Activated CD4-positive, alpha-beta T cell treated with anti-CD3 and anti-CD28 coated beads, Interleukin-2, amount 50 U/mL, for 24 hours (primary cell): ENCODE measurements at regions not wholly inside any gene's neighbourhood (a gene's known extent, or its start where the extent isn't known, plus 50 kb on each side); places are given as distances from the start of the nearest gene placed in this dataset.

Experiments used
- DNase-seq, 2 donors: peaks; one replicate each; pipeline ENCODE4 v3.0.0-alpha.2; 2020; ENCODE audit warnings: low read depth in 1 of 2, low spot score in 1 of 2

- DNase-seq = no peak
Observed at GRCh38 chr10:78901694-78902093, 167.1 kb upstream of the ZMIZ1 start.

- DNase-seq = no peak
Observed at GRCh38 chr10:78902815-78903214, 166.0 kb upstream of the ZMIZ1 start.

- DNase-seq = no peak
Observed at GRCh38 chr10:78903341-78903940, 165.3 kb upstream of the ZMIZ1 start.

- no peak for DNase-seq
Observed at GRCh38 chr10:78904196-78904595, 164.6 kb upstream of the ZMIZ1 start.

GRCh38 chr10:78905015-78905956 lies 163.5 kb upstream of the ZMIZ1 start:
- DNase-seq = no peak

GRCh38 chr10:78905957-78906308 lies 162.8 kb upstream of the ZMIZ1 start:
- no peak for DNase-seq

- DNase-seq = no peak
Observed at GRCh38 chr10:78906734-78907390, 161.9 kb upstream of the ZMIZ1 start.

- no peak for DNase-seq
Observed at GRCh38 chr10:78907551-78908211, 161.1 kb upstream of the ZMIZ1 start.

GRCh38 chr10:78909221-78909620 lies 159.5 kb upstream of the ZMIZ1 start:
- DNase-seq = no peak

- DNase-seq = no peak
Observed at GRCh38 chr10:78910021-78910420, 158.7 kb upstream of the ZMIZ1 start.

GRCh38 chr10:78910476-78910875 lies 158.3 kb upstream of the ZMIZ1 start:
- DNase-seq = no peak

- no peak for DNase-seq
Observed at GRCh38 chr10:78910886-78911285, 157.9 kb upstream of the ZMIZ1 start.

GRCh38 chr10:78911533-78912340 lies 157.0 kb upstream of the ZMIZ1 start:
- no peak for DNase-seq

- DNase-seq = no peak
Observed at GRCh38 chr10:78912361-78913218, 156.2 kb upstream of the ZMIZ1 start.

GRCh38 chr10:78913219-78914059 lies 155.3 kb upstream of the ZMIZ1 start:
- DNase-seq = no peak

GRCh38 chr10:78914060-78914378 lies 154.7 kb upstream of the ZMIZ1 start:
- no peak for DNase-seq

- DNase-seq = no peak
Observed at GRCh38 chr10:78914502-78915189, 154.1 kb upstream of the ZMIZ1 start.

- DNase-seq = no peak
Observed at GRCh38 chr10:78915190-78915518, 153.6 kb upstream of the ZMIZ1 start.

GRCh38 chr10:78916227-78916626 lies 152.5 kb upstream of the ZMIZ1 start:
- DNase-seq = no peak
